MM.1S (cell line): ENCODE measurements at regions not wholly inside any gene's neighbourhood (a gene's known extent, or its start where the extent isn't known, plus 50 kb on each side); places are given as distances from the start of the nearest gene placed in this dataset.

ENCODE experiments used
- DNase-seq: peaks from one replicate; pipeline ENCODE4 v3.0.0-alpha.2; 2015
- H2AFZ ChIP-seq: fragments of 300-600 bp; sonication (generic); 2 replicates; pipeline ENCODE4 v1.6.0; 2016; ENCODE audit warnings: antibody characterized with exemption, low read length
- H3F3A ChIP-seq: fragments of 300-600 bp; sonication (generic); 2 replicates; pipeline ENCODE4 v1.6.1; 2016; ENCODE audit warnings: mild to moderate bottlenecking, antibody characterized with exemption, low read length, moderate library complexity, mixed read lengths; ENCODE audit not compliant: insufficient read depth
- H3K27ac ChIP-seq: fragments of 300-600 bp; sonication (generic); 2 replicates; pipeline ENCODE4 v1.5.1; 2016; ENCODE audit warnings: mild to moderate bottlenecking, low read length
- H3K27me3 ChIP-seq: fragments of 300-600 bp; sonication (generic); replicated peaks from 2 replicates; pipeline ENCODE4 v1.6.0; 2016; ENCODE audit warnings: low read length; ENCODE audit not compliant: insufficient read depth
- H3K36me3 ChIP-seq: fragments of 300-600 bp; sonication (generic); replicated peaks from 2 replicates; pipeline ENCODE4 v1.6.1; 2016; ENCODE audit warnings: mild to moderate bottlenecking, low read length, mixed read lengths; ENCODE audit not compliant: insufficient read depth
- H3K4me1 ChIP-seq: fragments of 300-600 bp; sonication (generic); 2 replicates; pipeline ENCODE4 v1.6.1; 2016; ENCODE audit warnings: low read length, mixed read lengths
- H3K4me2 ChIP-seq: fragments of 300-600 bp; sonication (generic); 2 replicates; pipeline ENCODE4 v1.6.0; 2016; ENCODE audit warnings: low read depth, low read length
- H3K4me3 ChIP-seq: fragments of 300-600 bp; sonication (generic); 2 replicates; pipeline ENCODE4 v1.5.1; 2016; ENCODE audit warnings: low read length, mixed read lengths
- H3K79me2 ChIP-seq: fragments of 300-600 bp; sonication (generic); 2 replicates; pipeline ENCODE4 v1.6.1; 2016; ENCODE audit warnings: mixed run types, low read length, mixed read lengths
- H3K9ac ChIP-seq: fragments of 300-600 bp; sonication (generic); 2 replicates; pipeline ENCODE4 v1.6.1; 2016; ENCODE audit warnings: low read length, mixed read lengths
- H3K9me2 ChIP-seq: fragments of 300-600 bp; sonication (generic); replicated peaks from 2 replicates; pipeline ENCODE4 v1.6.1; 2016; ENCODE audit warnings: mild to moderate bottlenecking, low read length, mixed read lengths; ENCODE audit not compliant: insufficient read depth
- H3K9me3 ChIP-seq: fragments of 300-600 bp; sonication (generic); replicated peaks from 2 replicates; pipeline ENCODE4 v1.6.1; 2016; ENCODE audit warnings: mild to moderate bottlenecking, low read length, mixed read lengths; ENCODE audit not compliant: insufficient read depth
- H4K20me1 ChIP-seq: fragments of 300-600 bp; sonication (generic); 2 replicates; pipeline ENCODE4 v1.6.1; 2016; ENCODE audit warnings: mild to moderate bottlenecking, low read length, moderate library complexity, mixed read lengths; ENCODE audit not compliant: insufficient read depth
- EZH2 ChIP-seq: fragments of 300-600 bp; sonication (generic); optimal IDR thresholded peaks from 2 replicates; pipeline ENCODE3; 2017; ENCODE audit warnings: low read depth, mild to moderate bottlenecking, antibody characterized with exemption, low read length, mixed read lengths
- EZH2phosphoT487 ChIP-seq: fragments of 300-600 bp; sonication (generic); IDR thresholded peaks from 2 replicates; pipeline ENCODE4 v1.6.1; 2018; ENCODE audit warnings: antibody characterized with exemption, low read length
- TF ChIP-seq, protein P1 (sequence below): fragments of 300-600 bp; sonication (generic); IDR thresholded peaks from 2 replicates; pipeline ENCODE4 v1.5.1; 2016; ENCODE audit warnings: antibody characterized with exemption, low read length, mixed read lengths

GRCh38 chr7:142460402-142461117, 202.7 kb upstream of the PRSS58 start:
- Histone ChIP-seq H3K4me2 (no peak overlapping the region), H3K9me2 (no peaks in the 10 kb centered on the region), H3F3A (peaks cover 27% of the 10 kb centered on the region), H3K4me3 (no peak overlapping the region), H3K9ac (no peak overlapping the region), H3K27ac (peak overlapping the region; percentile 66; the same call in 1 of the 2 replicates), H3K4me1 (peaks cover 47% of the 10 kb centered on the region), H4K20me1 (no peaks in the 10 kb centered on the region), H3K27me3 (no peaks in the 10 kb centered on the region), H3K79me2 (no peaks in the 10 kb centered on the region), H3K9me3 (no peaks in the 10 kb centered on the region), H2AFZ (no peak overlapping the region), H3K36me3 (no peaks in the 10 kb centered on the region)
- TF ChIP-seq, protein P1, sequence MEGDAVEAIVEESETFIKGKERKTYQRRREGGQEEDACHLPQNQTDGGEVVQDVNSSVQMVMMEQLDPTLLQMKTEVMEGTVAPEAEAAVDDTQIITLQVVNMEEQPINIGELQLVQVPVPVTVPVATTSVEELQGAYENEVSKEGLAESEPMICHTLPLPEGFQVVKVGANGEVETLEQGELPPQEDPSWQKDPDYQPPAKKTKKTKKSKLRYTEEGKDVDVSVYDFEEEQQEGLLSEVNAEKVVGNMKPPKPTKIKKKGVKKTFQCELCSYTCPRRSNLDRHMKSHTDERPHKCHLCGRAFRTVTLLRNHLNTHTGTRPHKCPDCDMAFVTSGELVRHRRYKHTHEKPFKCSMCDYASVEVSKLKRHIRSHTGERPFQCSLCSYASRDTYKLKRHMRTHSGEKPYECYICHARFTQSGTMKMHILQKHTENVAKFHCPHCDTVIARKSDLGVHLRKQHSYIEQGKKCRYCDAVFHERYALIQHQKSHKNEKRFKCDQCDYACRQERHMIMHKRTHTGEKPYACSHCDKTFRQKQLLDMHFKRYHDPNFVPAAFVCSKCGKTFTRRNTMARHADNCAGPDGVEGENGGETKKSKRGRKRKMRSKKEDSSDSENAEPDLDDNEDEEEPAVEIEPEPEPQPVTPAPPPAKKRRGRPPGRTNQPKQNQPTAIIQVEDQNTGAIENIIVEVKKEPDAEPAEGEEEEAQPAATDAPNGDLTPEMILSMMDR: no peak
- TF ChIP-seq EZH2 (no peak), EZH2phosphoT487 (no peak)
- DNase-seq: no peak

DNA sequence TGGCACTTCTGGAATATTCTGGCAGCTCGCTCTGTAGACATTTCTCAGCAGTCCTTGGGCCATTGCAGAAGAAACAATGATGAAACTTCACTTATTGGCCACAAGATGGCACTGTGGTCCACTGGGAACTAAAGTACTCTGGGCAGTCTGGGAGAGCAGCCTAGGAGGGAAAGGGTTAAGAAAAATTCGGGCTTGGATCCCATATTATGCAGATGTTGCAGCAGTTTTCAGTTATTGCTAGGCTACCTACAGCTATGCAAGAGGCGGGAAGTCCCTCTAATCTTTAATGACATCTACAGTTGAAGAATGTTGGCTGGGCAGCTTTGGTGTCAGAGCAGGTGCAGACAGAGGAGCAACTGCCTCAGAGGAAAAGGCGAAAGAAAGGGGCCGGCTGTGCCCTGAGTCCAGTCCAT, 201.7 kb upstream of the PRSS58 start:
- H3K79me2 ChIP-seq: no peaks in the 10 kb centered on the region
- H3K27ac ChIP-seq: peak overlapping the region; percentile 66
- DNase-seq: peak; percentile 95
- TF ChIP-seq, protein P1: peak; percentile 93
- TF ChIP-seq EZH2: no peak
- H3K9me2 ChIP-seq: no peaks in the 10 kb centered on the region
- H3K4me2 ChIP-seq: peak overlapping the region; percentile 21; the same call in 1 of the 2 replicates
- H4K20me1 ChIP-seq: no peaks in the 10 kb centered on the region
- no peaks in the 10 kb centered on the region for H3K27me3 ChIP-seq
- H3F3A ChIP-seq: peaks cover 27% of the 10 kb centered on the region
- H3K9me3 ChIP-seq: no peaks in the 10 kb centered on the region
- peak overlapping the region; percentile 49 for H2AFZ ChIP-seq
- no peaks in the 10 kb centered on the region for H3K36me3 ChIP-seq
- H3K4me3 ChIP-seq: no peak overlapping the region
- peaks cover 46% of the 10 kb centered on the region for H3K4me1 ChIP-seq
- peak overlapping the region; percentile 2; the same call in 1 of the 2 replicates for H3K9ac ChIP-seq

DNA sequence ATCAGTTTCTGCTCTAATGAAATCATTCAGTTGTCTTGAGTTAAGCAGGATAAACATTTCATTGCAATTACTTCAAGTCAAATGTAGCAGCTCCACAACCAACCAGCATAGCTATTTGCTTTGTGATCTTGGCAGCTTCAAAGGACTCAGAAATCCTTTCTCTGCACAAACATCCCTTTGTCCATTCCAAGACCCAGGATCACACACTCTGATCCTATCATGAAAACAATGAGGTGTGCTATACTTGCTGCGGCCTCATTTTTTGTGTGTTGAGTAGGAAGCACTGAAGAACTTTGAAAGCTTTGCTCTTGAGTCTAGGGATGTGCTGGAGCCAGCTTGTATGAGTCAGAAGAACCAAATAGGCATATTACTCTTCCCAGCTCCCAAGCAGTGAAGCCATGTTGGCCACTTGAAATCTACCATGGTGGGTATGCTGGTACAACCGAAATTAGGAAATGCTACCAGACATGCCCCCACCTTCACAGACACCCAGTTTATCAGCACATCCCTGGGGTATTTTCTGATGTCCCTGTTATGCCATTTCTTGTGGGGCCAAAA, 199.4 kb upstream of the PRSS58 start:
- TF ChIP-seq EZH2 (no peak), EZH2phosphoT487 (no peak)
- TF ChIP-seq, protein P1: no peak
- Histone ChIP-seq H3K4me1 (peaks cover 25% of the 10 kb centered on the region), H3K79me2 (no peaks in the 10 kb centered on the region), H3F3A (peaks cover 16% of the 10 kb centered on the region), H4K20me1 (no peaks in the 10 kb centered on the region), H3K9me3 (no peaks in the 10 kb centered on the region), H3K9me2 (no peaks in the 10 kb centered on the region), H3K36me3 (no peaks in the 10 kb centered on the region), H3K27ac (no peak overlapping the region), H3K4me3 (no peak overlapping the region), H2AFZ (no peak overlapping the region), H3K9ac (no peak overlapping the region), H3K4me2 (no peak overlapping the region), H3K27me3 (no peaks in the 10 kb centered on the region)
- no peak for DNase-seq
